ENCODE measurements at regions not wholly inside any gene's neighbourhood (a gene's known extent, or its start where the extent isn't known, plus 50 kb on each side); places are given as distances from the start of the nearest gene placed in this dataset.
A peak's percentile ranks its signal among the peaks of the same experiment; 100 is the strongest.

- peak overlapping the region; percentile 20 for H3K27ac Mint-ChIP-seq
- POLR2A ChIA-PET: interaction anchor here (0.6 kb wide), 1 partner anchor 10 kb away, joined by 3 read pairs; no protein-coding TSS in a partner anchor
These were observed 292.1 kb downstream of the SPRY2 start for GRCh38 chr13:80048802-80049201.

GRCh38 chr13:80048030-80048429, 292.9 kb downstream of the SPRY2 start:
- no peak overlapping the region for H3K27ac Mint-ChIP-seq
- intact Hi-C loops (cut with micrococcal nuclease): loop anchor here (2.0 to 5.0 kb wide), 4 partner anchors 15 to 404 kb away; no protein-coding TSS in a partner anchor
- DNase-seq: no peak
- H3K9me3 Mint-ChIP-seq: peaks cover 3% of the 10 kb centered on the region
- H3K27me3 Mint-ChIP-seq: no peaks in the 10 kb centered on the region
- peaks cover 24% of the 10 kb centered on the region for H3K4me1 Mint-ChIP-seq
- no peak for ATAC-seq (ENCODE audit: low read depth)
- no peak overlapping the region for H3K4me3 Mint-ChIP-seq
- no peak for TF ChIP-seq CTCF (IDR thresholded peaks at IDR 0.05)
- CTCF ChIA-PET: no interaction called here
- POLR2A ChIA-PET: no interaction called here
- H3K36me3 Mint-ChIP-seq (ENCODE audit: low read depth): no peaks in the 10 kb centered on the region

More at GRCh38 chr13:80048802-80049201, 292.1 kb downstream of the SPRY2 start:
- no peaks in the 10 kb centered on the region for H3K9me3 Mint-ChIP-seq
- H3K27me3 Mint-ChIP-seq: no peaks in the 10 kb centered on the region
- DNase-seq: peak; percentile 55
- H3K4me3 Mint-ChIP-seq: peak overlapping the region; percentile 33
- CTCF ChIA-PET: no interaction called here
- intact Hi-C loops (cut with micrococcal nuclease): loop anchor here (1.0 to 5.0 kb wide), 5 partner anchors 10 to 403 kb away; no protein-coding TSS in a partner anchor
- TF ChIP-seq CTCF (IDR thresholded peaks at IDR 0.05): no peak
- ATAC-seq (ENCODE audit: low read depth): peak; percentile 96
- no peaks in the 10 kb centered on the region for H3K36me3 Mint-ChIP-seq (ENCODE audit: low read depth)
- peaks cover 24% of the 10 kb centered on the region for H3K4me1 Mint-ChIP-seq

GRCh38 chr13:80047406-80047805, 293.5 kb downstream of the SPRY2 start:
- intact Hi-C loops (cut with micrococcal nuclease): loop anchor here (5.0 kb wide), 2 partner anchors 235 to 405 kb away; no protein-coding TSS in a partner anchor
- DNase-seq (no peak), ATAC-seq (ENCODE audit: low read depth) (no peak)
- Mint-ChIP-seq H3K27ac (no peak overlapping the region), H3K4me3 (no peak overlapping the region), H3K36me3 (ENCODE audit: low read depth) (no peaks in the 10 kb centered on the region), H3K9me3 (peaks cover 3% of the 10 kb centered on the region), H3K27me3 (no peaks in the 10 kb centered on the region), H3K4me1 (peaks cover 24% of the 10 kb centered on the region)
- ChIA-PET CTCF (no interaction called here), POLR2A (no interaction called here)
- TF ChIP-seq CTCF (IDR thresholded peaks at IDR 0.05): no peak

- CTCF ChIA-PET: no interaction called here
- no peak overlapping the region for H3K4me3 Mint-ChIP-seq
- H3K9me3 Mint-ChIP-seq: peaks cover 3% of the 10 kb centered on the region
- H3K27me3 Mint-ChIP-seq: no peaks in the 10 kb centered on the region
- intact Hi-C loops (cut with micrococcal nuclease): no loop called here
- H3K36me3 Mint-ChIP-seq (ENCODE audit: low read depth): no peaks in the 10 kb centered on the region
- H3K27ac Mint-ChIP-seq: no peak overlapping the region
- H3K4me1 Mint-ChIP-seq: peaks cover 29% of the 10 kb centered on the region
- DNase-seq (no peak), ATAC-seq (ENCODE audit: low read depth) (no peak)
- TF ChIP-seq CTCF (IDR thresholded peaks at IDR 0.05): no peak
- POLR2A ChIA-PET: interaction anchor here (0.6 kb wide), 1 partner anchor 29 kb away, joined by 3 read pairs; no protein-coding TSS in a partner anchor
These were observed 300.0 kb downstream of the SPRY2 start for GRCh38 chr13:80040981-80041317.

GRCh38 chr13:80040196-80040980, 300.5 kb downstream of the SPRY2 start:
- ChIA-PET POLR2A (interaction anchor here (0.6 kb wide), 1 partner anchor 29 kb away, joined by 3 read pairs; no protein-coding TSS in a partner anchor), CTCF (no interaction called here)
- no peak for TF ChIP-seq CTCF (IDR thresholded peaks at IDR 0.05)
- DNase-seq (no peak), ATAC-seq (ENCODE audit: low read depth) (no peak)
- H3K36me3 Mint-ChIP-seq (ENCODE audit: low read depth): no peaks in the 10 kb centered on the region
- peaks cover 3% of the 10 kb centered on the region for H3K9me3 Mint-ChIP-seq
- H3K4me1 Mint-ChIP-seq: peaks cover 29% of the 10 kb centered on the region
- H3K27me3 Mint-ChIP-seq: no peaks in the 10 kb centered on the region
- intact Hi-C loops (cut with micrococcal nuclease): no loop called here
- no peak overlapping the region for H3K4me3 Mint-ChIP-seq
- no peak overlapping the region for H3K27ac Mint-ChIP-seq
